Mesendoderm (in vitro differentiated cells): ENCODE measurements at regions not wholly inside any gene's neighbourhood (a gene's known extent, or its start where the extent isn't known, plus 50 kb on each side); places are given as distances from the start of the nearest gene placed in this dataset.

Source experiments
- DNase-seq: peaks from one replicate; pipeline ENCODE4 v3.0.0; 2013
- H2AK5ac ChIP-seq: 2 replicates; pipeline ENCODE4 v1.6.1; 2013; ENCODE audit warnings: low read length, inconsistent platforms
- H2BK120ac ChIP-seq: 2 replicates; pipeline ENCODE4 v1.6.1; 2013; ENCODE audit warnings: low read depth, mild to moderate bottlenecking, low read length, moderate library complexity, mixed read lengths
- H2BK15ac ChIP-seq: replicated peaks from 2 replicates; pipeline ENCODE4 v1.6.1; 2013; ENCODE audit warnings: low read depth, mild to moderate bottlenecking, moderate library complexity
- H2BK5ac ChIP-seq: 2 replicates; pipeline ENCODE4 v1.6.1; 2013; ENCODE audit warnings: low read length, inconsistent platforms
- H3K18ac ChIP-seq: 2 replicates; pipeline ENCODE4 v1.6.1; 2013; ENCODE audit warnings: mild to moderate bottlenecking, low read length, mixed read lengths
- H3K23ac ChIP-seq: one replicate; pipeline ENCODE4 v1.6.1; 2013; ENCODE audit warnings: low read length
- H3K27ac ChIP-seq: 2 replicates; pipeline ENCODE4 v1.5.1; 2013; ENCODE audit warnings: low read depth, mild to moderate bottlenecking, inconsistent platforms, low read length, moderate library complexity
- H3K27me3 ChIP-seq: 2 replicates; pipeline ENCODE4 v1.6.1; 2013; ENCODE audit warnings: low read length, control low read depth, mild to moderate bottlenecking, inconsistent platforms; ENCODE audit not compliant: insufficient read depth, poor library complexity
- H3K36me3 ChIP-seq: 2 replicates; pipeline ENCODE4 v1.6.1; 2013; ENCODE audit warnings: low read length, inconsistent platforms; ENCODE audit not compliant: control insufficient read depth, insufficient read depth
- H3K4ac ChIP-seq: one replicate; pipeline ENCODE4 v1.6.1; 2013; ENCODE audit warnings: low read depth, mild to moderate bottlenecking, low read length, moderate library complexity
- H3K4me1 ChIP-seq: 2 replicates; pipeline ENCODE4 v1.6.1; 2013; ENCODE audit warnings: low read depth, low read length, inconsistent platforms; ENCODE audit not compliant: control insufficient read depth
- H3K4me2 ChIP-seq: 2 replicates; pipeline ENCODE4 v1.6.1; 2013; ENCODE audit warnings: low read length
- H3K4me3 ChIP-seq: 2 replicates; pipeline ENCODE4 v1.5.1; 2013; ENCODE audit warnings: mild to moderate bottlenecking, low read length
- H3K56ac ChIP-seq: one replicate; pipeline ENCODE4 v1.6.1; 2013; ENCODE audit warnings: low read length
- H3K79me1 ChIP-seq: 2 replicates; pipeline ENCODE4 v1.6.1; 2013; ENCODE audit warnings: low read length, inconsistent platforms
- H3K79me2 ChIP-seq: 2 replicates; pipeline ENCODE4 v1.6.1; 2013; ENCODE audit warnings: mild to moderate bottlenecking, low read length; ENCODE audit not compliant: control insufficient read depth, insufficient read depth
- H3K9ac ChIP-seq: 2 replicates; pipeline ENCODE4 v1.6.1; 2013; ENCODE audit warnings: low read length, inconsistent platforms
- H4K5ac ChIP-seq: one replicate; pipeline ENCODE4 v1.6.1; 2013; ENCODE audit warnings: low read length
- H4K8ac ChIP-seq: one replicate; pipeline ENCODE4 v1.6.1; 2013; ENCODE audit warnings: low read depth, mild to moderate bottlenecking, control low read depth, low read length, moderate library complexity
- WGBS: extraction: QIAGEN DNeasy Blood & Tissue Kit; methylation state at CpG from one replicate; pipeline ENCODE4 v1.1.7; 2013; ENCODE audit warnings: low lambda C conversion rate, missing lambda C conversion rate; ENCODE audit not compliant: insufficient coverage; ENCODE audit errors: extremely low coverage; 5-methylcytosine and 5-hydroxymethylcytosine counted together

DNA sequence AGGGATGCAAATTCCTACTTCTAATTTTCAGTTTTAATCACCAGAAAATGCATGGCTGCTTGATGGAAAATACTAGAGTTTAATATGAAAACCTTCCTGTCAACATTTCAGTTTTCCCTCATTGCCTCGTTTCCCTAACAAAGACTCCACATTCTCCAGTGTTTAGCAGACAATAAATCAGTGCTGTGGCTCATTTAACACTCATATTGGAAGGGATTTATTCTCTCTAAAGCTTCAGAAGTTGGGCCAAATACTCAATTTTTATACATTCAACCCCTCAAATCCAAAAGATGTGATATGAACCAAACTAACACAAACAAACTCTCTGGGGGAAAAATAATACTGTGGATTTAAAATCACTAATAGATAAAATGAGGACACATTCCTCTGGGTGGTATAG lies 482.5 kb downstream of the FLRT2 start:
- no CpG with 5 or more reads among the region's 1 CpG for WGBS
- no peak overlapping the region for H3K4me2 ChIP-seq
- no peak overlapping the region for H2AK5ac ChIP-seq
- no peak overlapping the region for H2BK15ac ChIP-seq
- H4K5ac ChIP-seq = no peak overlapping the region
- no peak overlapping the region for H3K27ac ChIP-seq
- no peak overlapping the region for H3K4me3 ChIP-seq
- no peak overlapping the region for H2BK120ac ChIP-seq
- no peaks in the 10 kb centered on the region for H3K79me1 ChIP-seq
- no peak overlapping the region for H3K56ac ChIP-seq
- DNase-seq = no peak
- H3K4ac ChIP-seq = no peak overlapping the region
- no peaks in the 10 kb centered on the region for H3K27me3 ChIP-seq
- no peak overlapping the region for H4K8ac ChIP-seq
- H3K4me1 ChIP-seq = no peaks in the 10 kb centered on the region
- no peak overlapping the region for H3K9ac ChIP-seq
- H3K79me2 ChIP-seq = no peaks in the 10 kb centered on the region
- no peaks in the 10 kb centered on the region for H3K36me3 ChIP-seq
- H3K18ac ChIP-seq = no peak overlapping the region
- H2BK5ac ChIP-seq = no peak overlapping the region
- no peak overlapping the region for H3K23ac ChIP-seq

DNA sequence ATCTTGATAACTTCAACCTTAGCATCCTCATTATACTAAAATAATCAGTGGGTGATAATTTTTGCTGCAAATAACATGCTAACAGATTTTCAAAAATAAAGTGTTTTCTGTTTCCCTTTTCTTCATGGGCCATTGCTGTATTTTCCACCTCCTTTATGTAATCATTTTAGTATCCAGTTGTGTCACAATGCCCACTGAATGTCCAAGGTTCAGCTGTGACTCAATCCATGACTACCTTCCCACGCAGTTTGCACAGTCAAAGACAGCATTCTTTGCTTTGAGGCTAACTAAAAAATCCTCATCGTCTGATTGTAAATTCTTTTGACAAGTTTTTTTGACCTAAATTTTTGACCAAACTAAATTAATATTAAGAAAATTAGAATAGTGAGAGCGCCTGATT lies 474.1 kb downstream of the FLRT2 start:
- Histone ChIP-seq H3K36me3 (no peaks in the 10 kb centered on the region), H3K9ac (no peak overlapping the region), H2BK15ac (no peak overlapping the region), H3K27ac (no peak overlapping the region), H3K56ac (no peak overlapping the region), H2AK5ac (no peak overlapping the region), H3K4me1 (no peaks in the 10 kb centered on the region), H3K4ac (no peak overlapping the region), H3K18ac (no peak overlapping the region), H2BK120ac (no peak overlapping the region), H4K8ac (no peak overlapping the region), H3K79me1 (no peaks in the 10 kb centered on the region), H3K27me3 (no peaks in the 10 kb centered on the region), H4K5ac (no peak overlapping the region), H3K23ac (no peak overlapping the region), H3K4me2 (no peak overlapping the region), H3K79me2 (no peaks in the 10 kb centered on the region), H3K4me3 (no peak overlapping the region), H2BK5ac (no peak overlapping the region)
- WGBS = no CpG with 5 or more reads among the region's 3 CpGs
- no peak for DNase-seq

DNA sequence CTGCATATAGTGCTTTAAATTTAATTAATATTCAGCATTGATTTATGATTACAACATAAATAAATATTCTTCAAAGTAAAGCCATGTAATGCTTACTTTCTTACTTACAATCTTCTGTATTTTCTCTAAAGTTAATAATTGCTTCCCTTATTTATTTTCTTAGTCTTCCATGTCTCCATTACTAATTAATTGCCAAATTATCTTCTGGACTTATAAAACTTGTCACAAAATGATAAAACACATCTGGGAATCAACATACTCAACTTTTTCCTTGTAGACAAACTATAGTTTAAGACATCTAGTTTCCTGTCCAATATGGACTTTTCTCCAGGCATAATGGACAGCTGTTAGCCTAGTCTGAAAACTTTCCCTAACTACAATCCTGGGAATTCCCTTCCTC lies 466.6 kb downstream of the FLRT2 start:
- H2BK15ac ChIP-seq = no peak overlapping the region
- H2AK5ac ChIP-seq = no peak overlapping the region
- no peaks in the 10 kb centered on the region for H3K36me3 ChIP-seq
- DNase-seq = no peak
- H3K4me2 ChIP-seq = no peak overlapping the region
- no peak overlapping the region for H3K9ac ChIP-seq
- no peak overlapping the region for H4K5ac ChIP-seq
- H3K23ac ChIP-seq = no peak overlapping the region
- no peaks in the 10 kb centered on the region for H3K79me2 ChIP-seq
- no peaks in the 10 kb centered on the region for H3K4me1 ChIP-seq
- H3K18ac ChIP-seq = no peak overlapping the region
- H3K79me1 ChIP-seq = no peaks in the 10 kb centered on the region
- H3K56ac ChIP-seq = no peak overlapping the region
- H3K27me3 ChIP-seq = no peaks in the 10 kb centered on the region
- H2BK120ac ChIP-seq = no peak overlapping the region
- no peak overlapping the region for H3K4ac ChIP-seq
- no peak overlapping the region for H4K8ac ChIP-seq
- no peak overlapping the region for H3K27ac ChIP-seq
- H2BK5ac ChIP-seq = no peak overlapping the region
- H3K4me3 ChIP-seq = no peak overlapping the region

DNA sequence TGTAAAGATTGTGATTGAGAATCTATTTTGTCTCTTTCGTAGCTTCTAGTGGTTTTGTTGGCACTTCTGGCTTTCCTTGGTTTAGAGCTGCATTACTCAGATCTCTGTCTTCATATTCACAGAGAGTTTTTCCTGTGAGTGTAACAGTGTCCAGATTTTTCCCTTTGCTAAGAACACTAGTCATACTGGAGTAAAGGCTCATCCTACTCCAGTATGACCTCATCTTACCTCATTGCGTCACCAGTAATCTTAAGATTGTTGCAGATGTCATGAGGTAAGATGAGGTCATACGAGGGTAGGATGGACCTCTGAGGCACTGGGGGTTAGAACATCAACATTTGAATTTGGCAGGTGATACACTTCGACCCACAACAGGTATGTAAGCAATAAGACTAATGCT lies 461.2 kb downstream of the FLRT2 start:
- Histone ChIP-seq H3K27me3 (no peaks in the 10 kb centered on the region), H3K18ac (no peak overlapping the region), H3K56ac (no peak overlapping the region), H3K4me1 (no peaks in the 10 kb centered on the region), H4K8ac (no peak overlapping the region), H3K79me2 (no peaks in the 10 kb centered on the region), H2BK5ac (no peak overlapping the region), H3K4me3 (no peak overlapping the region), H3K27ac (no peak overlapping the region), H2BK120ac (no peak overlapping the region), H2BK15ac (no peak overlapping the region), H3K23ac (no peak overlapping the region), H2AK5ac (no peak overlapping the region), H3K4ac (no peak overlapping the region), H3K36me3 (no peaks in the 10 kb centered on the region), H3K9ac (no peak overlapping the region), H4K5ac (no peak overlapping the region), H3K79me1 (no peaks in the 10 kb centered on the region), H3K4me2 (no peak overlapping the region)
- no CpG with 5 or more reads among the region's 4 CpGs for WGBS
- DNase-seq = no peak

DNA sequence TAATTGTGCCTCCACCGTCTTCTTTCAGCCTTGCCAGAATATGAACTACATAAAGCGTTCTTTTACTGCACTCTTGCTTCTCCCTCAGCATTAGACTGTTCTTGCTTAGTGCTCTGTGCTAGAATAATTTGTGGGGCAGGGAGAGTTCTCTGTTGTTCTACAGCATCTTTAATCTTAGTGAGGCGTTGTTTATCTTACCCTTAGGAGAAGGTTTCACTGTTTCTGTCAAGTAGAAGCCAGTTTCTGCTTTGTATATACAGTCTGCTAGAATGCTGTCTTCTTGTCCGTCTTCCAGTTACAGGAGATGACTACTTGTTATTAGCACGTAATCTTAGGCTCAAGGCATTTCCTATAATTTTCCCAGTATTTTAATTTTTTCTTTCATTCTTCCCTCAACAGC lies 458.0 kb downstream of the FLRT2 start:
- DNase-seq = no peak
- no peak overlapping the region for H2AK5ac ChIP-seq
- H4K5ac ChIP-seq = no peak overlapping the region
- H3K36me3 ChIP-seq = no peaks in the 10 kb centered on the region
- no peak overlapping the region for H3K27ac ChIP-seq
- H2BK15ac ChIP-seq = no peak overlapping the region
- no peak overlapping the region for H3K23ac ChIP-seq
- H3K18ac ChIP-seq = no peak overlapping the region
- no peak overlapping the region for H3K4ac ChIP-seq
- no peaks in the 10 kb centered on the region for H3K27me3 ChIP-seq
- H4K8ac ChIP-seq = no peak overlapping the region
- H2BK5ac ChIP-seq = no peak overlapping the region
- no CpG with 5 or more reads among the region's 5 CpGs for WGBS
- no peak overlapping the region for H3K56ac ChIP-seq
- H3K79me1 ChIP-seq = no peaks in the 10 kb centered on the region
- no peak overlapping the region for H3K4me3 ChIP-seq
- no peak overlapping the region for H2BK120ac ChIP-seq
- H3K4me2 ChIP-seq = no peak overlapping the region
- H3K4me1 ChIP-seq = no peaks in the 10 kb centered on the region
- H3K79me2 ChIP-seq = no peaks in the 10 kb centered on the region
- H3K9ac ChIP-seq = no peak overlapping the region

DNA sequence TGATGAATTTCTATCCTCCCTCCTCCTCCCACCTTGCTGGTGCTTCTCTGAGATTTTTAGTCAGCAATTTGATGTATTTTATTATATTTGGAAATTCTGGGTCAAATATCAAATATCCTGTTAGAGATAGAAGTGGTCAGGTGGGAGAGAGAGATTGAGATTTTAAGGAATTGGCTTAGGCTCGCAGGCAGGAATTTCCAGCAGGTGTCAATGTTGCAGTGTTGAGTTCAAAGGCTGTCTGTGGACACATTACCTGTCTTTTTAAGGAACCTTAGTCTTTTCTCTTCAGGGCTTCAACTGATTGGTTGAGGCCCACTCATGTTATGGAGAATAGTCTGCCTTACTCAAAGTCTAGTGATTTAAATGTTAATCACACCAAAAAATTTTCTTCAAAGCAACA lies 457.3 kb downstream of the FLRT2 start:
- no peak overlapping the region for H2BK5ac ChIP-seq
- no peaks in the 10 kb centered on the region for H3K27me3 ChIP-seq
- H2BK120ac ChIP-seq = no peak overlapping the region
- H2BK15ac ChIP-seq = no peak overlapping the region
- H3K4me3 ChIP-seq = no peak overlapping the region
- no peak overlapping the region for H3K18ac ChIP-seq
- peak; percentile 3 for DNase-seq
- no peak overlapping the region for H3K9ac ChIP-seq
- H4K5ac ChIP-seq = no peak overlapping the region
- H3K27ac ChIP-seq = no peak overlapping the region
- H2AK5ac ChIP-seq = no peak overlapping the region
- no peak overlapping the region for H3K56ac ChIP-seq
- no peaks in the 10 kb centered on the region for H3K79me1 ChIP-seq
- H3K4ac ChIP-seq = no peak overlapping the region
- no peak overlapping the region for H3K4me2 ChIP-seq
- no peaks in the 10 kb centered on the region for H3K4me1 ChIP-seq
- no CpG with 5 or more reads among the region's 1 CpG for WGBS
- no peaks in the 10 kb centered on the region for H3K79me2 ChIP-seq
- no peak overlapping the region for H4K8ac ChIP-seq
- H3K36me3 ChIP-seq = no peaks in the 10 kb centered on the region
- H3K23ac ChIP-seq = no peak overlapping the region
